T-helper 9 cell (primary cell): ENCODE measurements at regions not wholly inside any gene's neighbourhood (a gene's known extent, or its start where the extent isn't known, plus 50 kb on each side); places are given as distances from the start of the nearest gene placed in this dataset.

Source experiments
- DNase-seq: peaks from one replicate; pipeline ENCODE4 v3.0.0-alpha.2; 2020

- DNase-seq: no peak
Observed at GRCh38 chr1:29457496-29458368, 221.4 kb downstream of the PTPRU start.

GRCh38 chr1:29456685-29457435 is 220.5 kb downstream of the PTPRU start:
- no peak for DNase-seq

GRCh38 chr1:29455781-29456180 is 219.5 kb downstream of the PTPRU start:
- no peak for DNase-seq

DNA sequence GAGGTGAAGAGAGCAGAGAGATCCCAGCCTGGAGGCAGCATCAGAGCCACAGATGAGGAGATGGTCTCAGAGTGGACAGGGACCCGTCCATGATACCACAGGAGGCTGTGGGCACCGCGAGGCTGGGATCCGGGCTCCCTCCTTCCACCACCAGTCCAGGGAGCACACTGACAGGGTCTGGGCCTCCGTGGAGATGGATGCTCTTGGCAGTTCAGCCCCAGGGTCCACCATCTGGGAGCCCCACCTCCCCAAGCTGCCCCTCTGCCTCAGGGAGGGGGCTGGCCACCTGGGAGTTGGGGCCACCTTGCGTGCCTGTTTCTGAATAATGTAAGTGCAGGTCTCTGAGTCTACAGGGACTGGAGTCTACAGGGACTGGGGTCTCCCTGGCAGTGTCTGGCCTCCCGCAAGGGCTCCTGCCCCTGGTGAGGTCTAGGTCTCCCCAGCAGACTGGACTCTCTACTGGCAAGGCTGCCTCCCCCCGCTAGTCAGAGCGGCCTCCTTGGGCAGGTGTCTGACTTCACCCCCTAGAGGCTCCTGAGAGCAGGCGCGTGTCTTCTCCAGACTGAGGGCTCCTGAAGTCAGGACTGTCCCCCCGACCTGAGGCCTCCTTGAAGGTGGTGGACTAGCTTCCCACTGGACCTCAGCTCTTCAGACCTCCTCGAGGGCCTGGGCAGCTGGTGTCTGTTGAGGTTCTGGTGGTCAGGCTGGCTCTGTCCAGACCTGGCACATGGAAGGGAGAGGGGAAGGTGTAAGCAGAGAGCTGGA is 218.5 kb downstream of the PTPRU start:
- DNase-seq: no peak

- no peak for DNase-seq
Observed at GRCh38 chr1:29453502-29454240, 217.3 kb downstream of the PTPRU start.

DNA sequence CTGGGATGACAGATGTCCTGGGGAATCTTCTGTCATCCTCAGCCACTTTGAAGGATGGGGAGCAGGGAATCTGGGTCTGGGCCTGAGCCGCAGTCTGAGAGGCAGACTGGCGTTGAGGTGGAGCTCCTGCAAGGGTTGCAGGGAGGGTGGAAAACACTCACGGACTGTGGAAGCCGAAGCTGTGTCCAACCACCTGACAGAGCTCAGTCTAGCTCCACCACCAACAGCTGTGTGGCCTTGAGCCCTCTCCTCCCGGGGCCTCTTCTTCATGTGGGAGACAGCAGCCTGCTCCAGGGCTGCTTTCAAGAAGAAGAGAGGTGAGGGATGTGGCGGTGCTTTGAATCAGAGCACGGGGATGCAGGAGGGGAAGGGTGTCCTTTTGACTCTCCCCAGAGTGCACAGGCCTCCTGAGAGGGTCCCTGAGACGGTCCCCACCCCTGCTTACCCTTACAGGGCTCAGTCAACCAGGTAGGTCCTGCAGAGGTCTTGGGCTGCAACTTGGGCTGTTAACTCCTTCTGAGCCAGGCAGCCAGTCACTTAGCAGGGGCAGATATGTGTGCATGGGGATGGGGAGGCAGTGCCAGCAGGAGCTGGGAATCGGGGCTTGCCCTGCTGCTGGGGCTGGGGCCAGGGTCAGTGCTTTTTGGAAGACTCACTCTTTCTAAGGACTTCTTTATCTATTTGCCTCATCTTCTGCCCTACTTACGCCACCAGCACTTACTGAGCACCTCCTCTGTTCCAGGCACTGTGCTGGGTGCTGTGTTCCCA is 216.3 kb downstream of the PTPRU start:
- DNase-seq: no peak

DNA sequence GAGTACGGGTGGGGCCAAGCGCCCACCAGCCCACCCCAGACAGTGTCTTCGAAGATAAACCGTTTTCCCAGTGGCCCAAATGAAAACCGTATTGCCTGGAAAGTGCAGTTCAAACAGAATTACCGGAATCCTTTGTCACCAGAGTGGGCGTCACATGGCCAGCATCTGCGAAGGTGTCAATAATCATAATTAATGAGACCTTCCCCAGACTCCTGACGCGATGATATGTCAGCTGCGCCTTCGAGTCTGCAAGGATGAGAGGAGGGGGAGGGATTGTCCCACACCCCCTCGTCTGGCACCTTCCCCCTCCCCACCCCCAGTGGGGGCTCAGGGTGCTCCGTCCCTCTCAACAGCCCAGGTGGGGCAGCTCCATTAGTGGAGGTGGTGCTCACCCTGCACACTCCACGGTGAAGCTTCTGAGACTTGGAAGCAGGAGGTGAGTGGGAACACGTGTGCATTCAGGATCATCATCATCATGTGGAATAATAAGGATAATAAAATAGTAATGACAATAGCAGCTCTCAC is 215.1 kb downstream of the PTPRU start:
- no peak for DNase-seq

DNA sequence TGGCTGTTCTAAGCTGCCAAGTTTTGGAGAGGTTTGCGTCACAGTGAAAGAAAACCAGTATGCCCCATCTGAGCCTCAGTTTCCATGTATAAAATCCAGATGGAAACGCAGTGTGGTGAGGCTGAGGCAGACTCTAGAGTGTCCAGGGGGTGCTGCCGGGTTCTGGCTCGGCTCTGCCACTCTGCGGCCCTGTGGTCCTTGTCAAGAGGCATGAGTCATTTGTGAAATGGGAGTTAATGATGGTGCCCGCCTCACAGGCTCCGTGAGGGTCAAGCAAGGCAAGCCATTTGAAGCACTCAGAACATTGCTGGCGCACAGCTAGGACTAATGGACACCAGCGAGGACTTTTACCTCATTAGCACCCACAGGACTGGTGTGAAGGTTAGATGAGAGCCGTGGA is 214.3 kb downstream of the PTPRU start:
- no peak for DNase-seq

DNA sequence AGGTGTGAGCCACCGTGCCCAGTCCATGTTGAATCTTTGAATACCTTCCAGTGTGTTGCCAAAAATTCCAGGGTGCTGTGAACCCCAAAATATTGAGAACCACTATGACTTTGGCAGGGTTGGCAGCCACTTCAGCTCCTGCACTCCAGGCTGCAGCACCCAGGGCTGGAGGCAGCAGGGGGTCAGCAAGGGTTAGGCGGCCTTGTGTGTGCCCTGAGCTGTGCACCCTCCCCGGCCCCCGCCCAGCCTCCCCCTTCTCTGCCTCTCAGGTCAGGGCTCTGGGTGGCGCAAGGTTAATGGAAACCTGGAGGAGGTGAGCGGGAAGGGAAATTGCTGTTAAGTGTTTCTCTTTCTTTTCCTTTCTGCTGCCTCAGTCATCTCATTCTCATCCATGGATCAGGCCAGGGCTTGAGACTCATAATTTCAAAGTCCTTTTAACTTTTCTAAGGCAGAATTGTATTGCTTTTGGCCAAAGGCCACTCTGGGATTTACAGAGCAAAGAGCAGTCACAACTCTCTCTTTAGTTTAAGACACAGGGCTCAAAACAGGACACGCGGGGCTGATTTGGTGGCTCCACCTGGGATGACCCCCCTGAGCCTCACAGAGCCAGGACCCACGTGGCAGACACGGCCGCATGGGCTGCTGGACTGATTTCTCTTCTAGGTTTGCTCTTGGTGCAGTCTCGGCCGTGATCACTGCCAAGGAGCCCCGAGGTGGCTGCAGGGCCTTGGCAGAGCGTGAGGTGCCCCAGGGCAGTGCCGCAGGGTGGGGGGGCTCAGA is 212.3 kb downstream of the PTPRU start:
- no peak for DNase-seq

GRCh38 chr1:29447368-29447767 is 211.0 kb downstream of the PTPRU start:
- no peak for DNase-seq

- DNase-seq: no peak
Observed at GRCh38 chr1:29444782-29445729, 208.7 kb downstream of the PTPRU start.

GRCh38 chr1:29444081-29444715 is 207.9 kb downstream of the PTPRU start:
- no peak for DNase-seq

DNA sequence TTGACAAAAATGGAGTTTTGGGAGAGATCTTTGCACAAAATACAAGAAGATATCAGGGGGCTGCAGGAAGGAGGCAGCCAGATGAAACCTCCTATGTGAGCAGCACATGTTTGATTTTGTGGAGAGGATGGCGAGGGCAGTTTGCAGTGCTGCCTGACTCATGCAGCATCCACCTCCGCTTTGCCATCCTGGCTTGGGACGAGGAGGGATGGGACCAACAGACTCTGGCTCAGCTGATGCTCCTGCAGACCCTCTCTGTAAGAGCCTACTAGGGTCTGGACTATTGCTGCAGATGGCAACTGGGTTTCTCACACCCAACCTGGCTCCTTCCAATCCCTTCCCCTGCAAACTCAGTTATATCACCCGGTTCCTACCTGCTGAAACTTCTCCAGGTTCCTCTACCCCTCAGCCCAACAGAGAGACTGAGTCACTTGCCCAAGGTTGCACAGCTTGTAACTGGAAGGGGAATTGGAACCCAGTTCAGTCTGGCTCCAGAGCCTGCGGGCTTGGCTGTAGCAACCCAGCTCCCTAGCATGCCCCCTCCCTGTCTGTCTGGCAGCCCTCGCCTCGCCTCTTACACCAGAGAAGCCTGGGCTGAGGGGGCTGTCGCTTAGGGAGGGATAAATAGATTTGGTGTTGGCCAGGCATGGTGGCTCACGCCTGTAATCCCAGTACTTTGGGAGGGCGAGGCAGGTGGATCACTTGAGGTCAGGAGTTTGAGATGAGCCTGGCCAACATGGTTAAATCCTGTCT is 205.8 kb downstream of the PTPRU start:
- no peak for DNase-seq

- no peak for DNase-seq
Observed at GRCh38 chr1:29439615-29440014, 203.3 kb downstream of the PTPRU start.

DNA sequence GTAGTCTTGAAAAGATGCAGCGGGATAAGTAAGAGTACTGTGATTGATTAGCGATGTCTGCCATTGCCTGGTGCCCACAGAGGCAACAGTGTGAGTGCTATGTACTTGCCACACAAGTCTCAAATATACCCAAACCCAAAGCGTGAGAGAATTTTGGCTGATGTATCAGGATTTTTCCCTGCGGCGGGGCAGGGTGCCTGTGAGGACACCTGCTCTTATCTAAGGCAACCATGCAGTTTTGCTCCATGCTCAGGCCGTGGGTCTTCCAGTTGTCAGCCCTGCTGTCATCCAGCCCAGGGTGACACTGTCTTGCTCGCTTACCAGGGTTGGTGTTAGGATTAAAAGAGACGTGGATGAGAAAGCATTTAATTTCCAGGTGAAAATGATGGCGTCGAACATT is 202.7 kb downstream of the PTPRU start:
- no peak for DNase-seq

- DNase-seq: no peak
Observed at GRCh38 chr1:29437946-29438345, 201.6 kb downstream of the PTPRU start.

- no peak for DNase-seq
Observed at GRCh38 chr1:29436181-29436785, 200.0 kb downstream of the PTPRU start.

GRCh38 chr1:29433830-29434229 is 197.5 kb downstream of the PTPRU start:
- DNase-seq: no peak
